ENCODE measurements at regions not wholly inside any gene's neighbourhood (a gene's known extent, or its start where the extent isn't known, plus 50 kb on each side); places are given as distances from the start of the nearest gene placed in this dataset.

DNA sequence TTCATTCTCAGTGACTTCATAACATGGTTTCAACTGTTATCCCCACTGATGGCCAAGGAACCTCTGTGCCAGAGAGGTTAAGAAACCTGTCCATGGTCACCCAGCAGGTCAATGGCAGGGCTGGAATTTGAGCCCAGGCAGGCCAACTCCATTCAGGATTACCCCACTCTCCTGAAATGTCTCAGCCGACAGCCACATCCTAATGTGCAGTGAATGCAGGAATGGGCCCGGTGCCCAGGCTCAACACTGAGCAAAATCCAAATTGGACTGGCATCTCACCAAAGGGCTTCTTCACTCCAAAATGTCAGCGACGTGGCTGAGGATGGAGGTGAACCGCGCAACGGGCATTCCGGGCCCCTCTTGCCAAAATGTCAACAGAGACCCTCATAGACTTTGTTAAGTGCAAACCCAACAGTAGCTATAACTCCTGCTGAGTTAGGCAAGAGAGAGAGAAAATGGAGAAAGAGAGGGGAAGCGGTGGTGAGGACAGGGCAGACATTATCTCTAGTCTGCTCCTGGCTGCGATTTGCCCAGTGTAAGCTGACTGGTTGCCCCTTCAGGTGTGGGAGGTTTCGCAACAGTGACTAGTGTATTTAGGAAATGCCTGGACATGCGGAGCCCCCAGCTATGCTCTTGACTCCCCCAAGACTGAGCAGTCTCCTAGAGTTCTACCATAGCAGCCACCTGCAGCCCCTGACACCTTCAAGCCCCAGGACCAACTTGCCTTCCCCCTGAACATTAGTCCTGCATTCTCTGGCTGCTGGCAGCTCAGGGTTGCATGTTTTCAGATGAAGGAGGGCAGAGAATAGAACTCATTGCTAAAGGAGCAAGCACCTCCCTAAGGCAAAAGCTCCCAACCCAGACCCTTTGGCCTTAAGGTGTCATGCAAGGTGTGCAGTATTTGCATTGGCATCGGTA is 167.7 kb downstream of the ANAPC1 start:
- H3K4me1 ChIP-seq (ENCODE audit: control insufficient read depth in 2 of 2, insufficient read depth in 2 of 2, low read length in 2 of 2), result no peaks in the 10 kb centered on the region
- H3K27me3 ChIP-seq (ENCODE audit: control insufficient read depth in 2 of 2, insufficient read depth in 2 of 2, low read length in 2 of 2), result no peaks in the 10 kb centered on the region
- no peak overlapping the region for H3K9ac ChIP-seq (ENCODE audit: low read depth in 1 of 2, low read length in 2 of 2)
- no peak overlapping the region for H3K27ac ChIP-seq (ENCODE audit: low read depth in 2 of 2, low read length in 2 of 2)
- H3K4me3 ChIP-seq (ENCODE audit: low read length in 2 of 2), result no peak overlapping the region
- no peaks in the 10 kb centered on the region for H3K36me3 ChIP-seq (ENCODE audit: control insufficient read depth in 2 of 2, insufficient read depth in 2 of 2, low read length in 2 of 2)
- H3K9me3 ChIP-seq (ENCODE audit: control insufficient read depth in 2 of 2, low read length in 2 of 2), result no peaks in the 10 kb centered on the region

DNA sequence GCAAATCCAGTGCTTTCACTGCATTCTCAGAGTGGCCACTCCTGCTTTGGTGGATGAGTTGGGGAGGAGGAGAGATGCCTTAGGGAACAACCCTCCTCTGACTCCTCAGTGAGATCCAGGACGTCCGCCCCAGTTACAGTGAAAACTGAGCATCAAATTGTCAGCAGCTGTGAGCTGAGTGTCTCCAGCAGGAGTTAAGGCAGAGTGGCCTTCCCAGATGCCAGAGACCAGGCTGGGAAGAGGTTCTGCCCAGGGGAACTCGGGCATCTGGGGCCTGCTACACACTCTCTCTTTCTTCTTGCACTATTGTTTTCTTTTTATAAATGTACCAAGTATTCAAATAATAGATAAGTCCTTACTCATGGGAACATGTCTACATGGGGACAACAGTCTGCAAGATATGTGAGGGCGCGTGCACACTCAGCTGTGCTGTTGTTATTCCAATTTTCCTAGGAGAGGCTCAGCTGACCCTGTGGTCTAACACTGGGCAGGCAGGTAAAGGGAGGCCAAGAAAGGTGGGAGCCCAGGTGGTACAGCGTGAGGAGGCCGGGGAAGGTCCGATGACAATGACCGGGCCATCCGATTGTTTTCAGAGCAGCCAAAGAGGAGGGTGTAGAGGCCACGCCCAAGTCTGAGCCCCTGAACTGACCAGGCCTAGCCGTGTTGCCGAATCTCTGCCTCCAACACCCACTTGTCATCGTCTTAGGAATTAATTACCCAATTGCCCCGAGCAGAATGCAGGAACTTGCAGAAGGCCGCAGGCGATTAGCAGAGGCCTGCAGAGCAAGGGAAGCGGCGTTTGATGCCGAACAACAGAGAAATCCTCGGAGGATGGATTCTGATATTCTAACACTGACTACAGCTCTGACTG is 166.9 kb downstream of the ANAPC1 start:
- Histone ChIP-seq H3K4me1 (ENCODE audit: control insufficient read depth in 2 of 2, insufficient read depth in 2 of 2, low read length in 2 of 2) (no peaks in the 10 kb centered on the region), H3K4me3 (ENCODE audit: low read length in 2 of 2) (no peak overlapping the region), H3K27me3 (ENCODE audit: control insufficient read depth in 2 of 2, insufficient read depth in 2 of 2, low read length in 2 of 2) (no peaks in the 10 kb centered on the region), H3K9me3 (ENCODE audit: control insufficient read depth in 2 of 2, low read length in 2 of 2) (no peaks in the 10 kb centered on the region), H3K9ac (ENCODE audit: low read depth in 1 of 2, low read length in 2 of 2) (no peak overlapping the region), H3K27ac (ENCODE audit: low read depth in 2 of 2, low read length in 2 of 2) (no peak overlapping the region), H3K36me3 (ENCODE audit: control insufficient read depth in 2 of 2, insufficient read depth in 2 of 2, low read length in 2 of 2) (no peaks in the 10 kb centered on the region)

Data from mucosa of rectum (tissue), 2 donors.